Osteocyte (in vitro differentiated cells): ENCODE measurements at regions not wholly inside any gene's neighbourhood (a gene's known extent, or its start where the extent isn't known, plus 50 kb on each side); places are given as distances from the start of the nearest gene placed in this dataset.
"Not testable (repeated sequence)": the region's sequence is repeated elsewhere in the genome, so short reads cannot be mapped to it uniquely, and the experiment has no call there.

Experiments
- DNase-seq: peaks from one replicate; pipeline ENCODE4 v3.0.0; 2021; ENCODE audit warnings: mixed read lengths; ENCODE audit not compliant: unreplicated experiment; ENCODE audit errors: extremely low spot score
- H3K27ac Mint-ChIP-seq: one replicate; pipeline ENCODE4 v1.8.0; 2021; ENCODE audit warnings: mild to moderate bottlenecking, mixed read lengths; ENCODE audit not compliant: unreplicated experiment
- H3K27me3 Mint-ChIP-seq: one replicate; pipeline ENCODE4 v1.8.0; 2021; ENCODE audit warnings: mixed read lengths; ENCODE audit not compliant: unreplicated experiment
- H3K36me3 Mint-ChIP-seq: one replicate; pipeline ENCODE4 v1.8.0; 2021; ENCODE audit warnings: mixed read lengths; ENCODE audit not compliant: unreplicated experiment
- H3K4me1 Mint-ChIP-seq: one replicate; pipeline ENCODE4 v1.8.0; 2021; ENCODE audit warnings: mixed read lengths; ENCODE audit not compliant: unreplicated experiment
- H3K4me3 Mint-ChIP-seq: one replicate; pipeline ENCODE4 v1.8.0; 2021; ENCODE audit warnings: mild to moderate bottlenecking, moderate library complexity, mixed read lengths; ENCODE audit not compliant: unreplicated experiment
- H3K9me3 Mint-ChIP-seq: one replicate; pipeline ENCODE4 v1.8.0; 2021; ENCODE audit warnings: mixed read lengths; ENCODE audit not compliant: unreplicated experiment
- TF ChIP-seq, protein P1 (sequence below): fragments of 200-600 bp; sonication (generic); IDR thresholded peaks from 2 replicates; pipeline ENCODE4 v1.5.0; 2021; ENCODE audit warnings: antibody characterized with exemption, mild to moderate bottlenecking, moderate library complexity

GRCh38 chr16:29158785-29159184, 173.9 kb downstream of the LAT start:
- no peak overlapping the region for H3K27ac Mint-ChIP-seq
- H3K36me3 Mint-ChIP-seq = no peaks in the 10 kb centered on the region
- H3K27me3 Mint-ChIP-seq = no peaks in the 10 kb centered on the region
- TF ChIP-seq, protein P1, sequence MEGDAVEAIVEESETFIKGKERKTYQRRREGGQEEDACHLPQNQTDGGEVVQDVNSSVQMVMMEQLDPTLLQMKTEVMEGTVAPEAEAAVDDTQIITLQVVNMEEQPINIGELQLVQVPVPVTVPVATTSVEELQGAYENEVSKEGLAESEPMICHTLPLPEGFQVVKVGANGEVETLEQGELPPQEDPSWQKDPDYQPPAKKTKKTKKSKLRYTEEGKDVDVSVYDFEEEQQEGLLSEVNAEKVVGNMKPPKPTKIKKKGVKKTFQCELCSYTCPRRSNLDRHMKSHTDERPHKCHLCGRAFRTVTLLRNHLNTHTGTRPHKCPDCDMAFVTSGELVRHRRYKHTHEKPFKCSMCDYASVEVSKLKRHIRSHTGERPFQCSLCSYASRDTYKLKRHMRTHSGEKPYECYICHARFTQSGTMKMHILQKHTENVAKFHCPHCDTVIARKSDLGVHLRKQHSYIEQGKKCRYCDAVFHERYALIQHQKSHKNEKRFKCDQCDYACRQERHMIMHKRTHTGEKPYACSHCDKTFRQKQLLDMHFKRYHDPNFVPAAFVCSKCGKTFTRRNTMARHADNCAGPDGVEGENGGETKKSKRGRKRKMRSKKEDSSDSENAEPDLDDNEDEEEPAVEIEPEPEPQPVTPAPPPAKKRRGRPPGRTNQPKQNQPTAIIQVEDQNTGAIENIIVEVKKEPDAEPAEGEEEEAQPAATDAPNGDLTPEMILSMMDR = no peak
- H3K4me1 Mint-ChIP-seq = peaks cover 53% of the 10 kb centered on the region
- no peaks in the 10 kb centered on the region for H3K9me3 Mint-ChIP-seq
- no peak for DNase-seq
- H3K4me3 Mint-ChIP-seq = no peak overlapping the region

DNA sequence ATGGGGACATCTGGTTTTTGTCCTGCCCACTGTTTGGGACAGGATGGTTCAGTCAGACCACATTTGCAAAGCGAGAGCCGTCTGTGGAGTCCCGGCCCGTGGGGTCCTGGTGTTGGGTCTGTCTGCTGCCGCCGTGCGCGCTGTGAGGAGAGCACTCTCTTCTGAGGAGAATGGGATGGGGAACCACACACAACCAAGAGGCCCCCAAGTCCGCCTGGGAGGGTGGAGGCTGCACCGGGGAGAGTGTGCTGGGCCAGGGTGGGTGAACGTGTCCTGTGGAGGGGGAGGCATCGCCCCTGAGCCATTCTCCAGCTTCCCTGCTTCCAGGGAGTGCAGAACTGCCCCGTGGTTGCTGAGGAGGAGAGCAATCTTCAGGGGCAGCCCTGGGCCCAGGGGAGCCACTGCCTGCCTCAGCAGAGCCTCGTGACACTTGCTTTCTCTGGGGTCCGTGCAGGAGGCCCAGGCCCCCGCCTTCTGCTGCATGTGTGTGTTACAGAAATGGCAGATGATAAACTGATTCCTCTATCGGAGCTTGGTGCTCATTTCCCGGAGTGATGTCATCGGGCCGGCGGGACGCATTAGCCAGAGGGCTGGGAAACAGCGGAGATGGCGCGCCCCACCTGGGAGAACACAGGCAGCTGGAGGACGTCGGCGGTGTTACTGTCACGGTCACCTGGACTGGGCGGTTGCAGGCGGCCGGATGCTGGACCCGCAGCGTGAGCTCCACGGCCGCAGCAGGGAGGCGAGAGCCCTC, 173.4 kb downstream of the LAT start:
- H3K9me3 Mint-ChIP-seq, H3K27me3 Mint-ChIP-seq, H3K36me3 Mint-ChIP-seq, DNase-seq, H3K4me3 Mint-ChIP-seq: not testable (repeated sequence)
- Mint-ChIP-seq H3K4me1 (peaks cover 53% of the 10 kb centered on the region), H3K27ac (peak overlapping the region; percentile 100)

GRCh38 chr16:29157051-29157923, 172.4 kb downstream of the LAT start:
- Mint-ChIP-seq H3K27ac (peak overlapping the region; percentile 100), H3K4me1 (peaks cover 53% of the 10 kb centered on the region), H3K4me3 (peak overlapping the region; percentile 1)
- H3K36me3 Mint-ChIP-seq, DNase-seq, H3K27me3 Mint-ChIP-seq, H3K9me3 Mint-ChIP-seq: not testable (repeated sequence)

- Mint-ChIP-seq H3K27me3 (no peaks in the 10 kb centered on the region), H3K4me1 (peaks cover 53% of the 10 kb centered on the region), H3K4me3 (peak overlapping the region; percentile 12), H3K36me3 (no peaks in the 10 kb centered on the region), H3K9me3 (no peaks in the 10 kb centered on the region), H3K27ac (peak overlapping the region; percentile 100)
- no peak for DNase-seq
- TF ChIP-seq, protein P1 = no peak
These were observed 171.7 kb downstream of the LAT start for GRCh38 chr16:29156511-29156910.

DNA sequence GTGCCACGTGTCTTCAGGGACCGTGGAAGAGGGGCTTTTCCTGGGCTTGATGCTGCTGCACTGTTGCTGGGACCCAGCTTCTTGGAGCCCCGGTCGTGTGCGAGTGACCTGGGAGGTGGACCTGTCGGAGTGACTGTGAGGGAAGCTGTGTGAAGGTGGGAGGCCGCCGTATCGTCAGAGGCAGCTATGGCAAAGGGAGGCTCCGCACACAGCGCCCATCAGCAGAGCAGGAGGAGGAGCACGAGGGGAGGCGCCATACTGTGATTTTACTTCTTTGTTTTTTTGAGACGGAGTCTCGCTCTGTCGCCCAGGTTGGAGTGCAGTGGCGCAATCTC, 171.0 kb downstream of the LAT start:
- DNase-seq, H3K9me3 Mint-ChIP-seq, H3K36me3 Mint-ChIP-seq, H3K4me3 Mint-ChIP-seq, H3K27me3 Mint-ChIP-seq: not testable (repeated sequence)
- peaks cover 53% of the 10 kb centered on the region for H3K4me1 Mint-ChIP-seq
- peak overlapping the region; percentile 100 for H3K27ac Mint-ChIP-seq

DNA sequence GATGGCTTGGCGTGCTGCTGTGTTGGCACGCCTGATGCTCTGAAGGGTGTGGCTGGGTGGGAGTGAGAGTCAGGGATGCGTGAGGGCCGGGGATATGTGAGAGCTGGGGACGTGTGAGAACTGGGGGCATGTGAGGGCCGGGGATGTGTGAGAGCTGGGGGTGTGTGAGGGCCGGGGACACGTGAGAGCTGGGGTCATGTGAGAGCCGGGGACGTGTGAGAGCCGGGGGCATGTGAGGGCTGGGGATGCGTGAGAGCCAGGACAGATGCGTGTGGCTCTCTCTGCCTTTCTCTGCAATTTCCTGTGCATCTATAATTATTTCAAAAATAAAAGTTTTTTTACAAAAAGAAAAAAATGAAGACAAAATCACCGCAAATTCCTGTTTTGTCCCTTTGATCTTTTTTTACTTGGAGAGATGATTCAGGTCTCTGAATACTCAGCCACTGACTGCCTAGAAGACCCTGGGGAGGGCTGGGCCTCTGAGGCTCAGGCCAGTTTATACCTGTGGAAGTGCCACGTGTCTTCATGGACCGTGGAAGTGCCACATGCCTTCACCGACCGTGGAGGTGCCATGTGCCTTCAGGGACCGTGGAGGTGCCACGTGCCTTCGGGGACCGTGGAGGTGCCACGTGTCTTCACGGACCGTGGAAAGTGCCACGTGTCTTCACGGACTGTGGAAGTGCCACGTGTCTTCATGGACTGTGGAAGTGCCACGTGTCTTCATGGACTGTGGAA, 170.4 kb downstream of the LAT start:
- H3K4me3 Mint-ChIP-seq, H3K27me3 Mint-ChIP-seq, H3K36me3 Mint-ChIP-seq, DNase-seq, H3K9me3 Mint-ChIP-seq: not testable (repeated sequence)
- Mint-ChIP-seq H3K4me1 (peaks cover 51% of the 10 kb centered on the region), H3K27ac (peak overlapping the region; percentile 100)
